GM18858 (cell line): ENCODE measurements at regions not wholly inside any gene's neighbourhood (a gene's known extent, or its start where the extent isn't known, plus 50 kb on each side); places are given as distances from the start of the nearest gene placed in this dataset.

Experiments
- ATAC-seq: cut with Tn5 transposase; IDR thresholded peaks from one replicate; pipeline ENCODE4 v1.9.1; 2021; ENCODE audit not compliant: unreplicated experiment

DNA sequence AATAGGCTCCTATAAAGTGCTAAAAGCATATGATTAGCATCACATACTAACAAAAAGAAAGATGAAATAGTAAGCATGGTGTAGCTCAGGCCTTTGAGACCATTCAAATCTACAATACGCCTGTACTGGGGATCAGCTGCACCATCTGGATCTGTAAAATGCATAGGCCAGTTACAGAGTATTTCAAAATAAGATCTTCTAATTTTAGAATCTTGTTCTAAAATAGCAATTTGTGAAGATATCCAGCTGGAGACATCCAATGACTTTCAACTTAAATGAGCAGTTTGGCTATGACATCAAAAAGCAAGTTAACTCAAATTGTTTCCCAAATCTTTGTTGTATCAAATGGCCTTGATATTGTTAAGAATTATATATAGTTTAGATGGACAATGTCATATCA is 386.3 kb downstream of the MRPS30 start:
- ATAC-seq = no peak
